Middle frontal gyrus (tissue), 1 donor: ENCODE measurements at regions not wholly inside any gene's neighbourhood (a gene's known extent, or its start where the extent isn't known, plus 50 kb on each side); places are given as distances from the start of the nearest gene placed in this dataset.

Experiments used
- DNase-seq: peaks from one replicate; pipeline ENCODE4 v3.0.0-alpha.2; 2015; ENCODE audit warnings: low spot score; ENCODE audit errors: extremely low spot score

DNA sequence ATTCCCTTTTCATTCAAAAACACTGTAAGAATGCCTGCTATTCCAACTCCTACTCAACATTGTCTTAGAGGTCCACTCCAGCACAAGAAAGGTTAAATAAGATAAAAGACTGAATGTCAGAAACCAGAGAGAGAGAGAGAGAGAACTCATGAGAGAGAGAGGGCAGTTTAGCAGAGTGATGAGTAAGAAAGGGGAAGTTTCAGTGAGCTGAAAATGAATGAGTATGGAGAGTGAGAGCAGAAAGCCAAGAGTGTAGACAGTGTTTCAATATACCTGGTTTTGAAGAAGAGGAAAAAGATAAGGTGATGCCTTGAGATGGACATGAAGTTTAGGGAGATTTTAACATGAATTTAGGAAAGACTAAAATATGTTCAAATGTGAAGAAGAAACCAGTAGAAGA, 528.0 kb upstream of the SEMA6A start:
- DNase-seq, result no peak

DNA sequence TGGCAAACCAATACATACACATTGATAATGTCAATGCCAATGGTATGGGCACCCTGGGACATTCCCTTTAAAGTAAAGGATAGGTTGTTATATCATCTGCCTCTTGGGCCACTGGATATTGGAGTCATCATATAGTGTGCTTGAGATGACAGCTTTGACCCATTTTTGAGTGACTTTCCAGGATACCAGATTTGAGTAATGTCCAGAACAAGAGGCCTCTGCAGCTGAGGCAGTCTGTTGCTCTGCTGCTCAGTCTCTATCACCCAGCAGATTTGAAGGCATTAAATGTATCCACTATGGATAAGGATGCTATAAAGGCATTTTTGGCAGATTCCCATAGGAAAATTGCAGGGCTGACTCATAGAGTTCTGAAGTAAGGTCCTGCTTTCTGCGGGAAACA, 525.6 kb upstream of the SEMA6A start:
- no peak for DNase-seq

DNA sequence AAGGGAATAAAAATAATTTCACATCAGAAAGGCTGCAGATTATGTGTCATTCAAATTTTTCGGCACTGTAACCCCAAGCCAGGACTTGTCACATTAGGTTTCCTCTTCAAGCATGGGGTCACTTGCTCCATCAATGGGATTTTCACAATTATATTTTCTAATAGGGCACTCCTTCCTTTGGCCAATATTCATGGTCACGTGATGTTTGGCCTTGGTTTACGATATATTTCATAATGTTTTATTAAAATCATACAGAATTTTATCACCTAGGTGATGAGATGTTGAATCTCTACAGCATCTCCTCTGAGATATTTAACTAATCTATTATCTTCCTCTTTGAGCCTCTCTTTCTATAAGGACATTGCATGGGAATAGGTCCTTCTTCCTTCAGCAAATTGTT, 523.5 kb upstream of the SEMA6A start:
- DNase-seq, result no peak

DNA sequence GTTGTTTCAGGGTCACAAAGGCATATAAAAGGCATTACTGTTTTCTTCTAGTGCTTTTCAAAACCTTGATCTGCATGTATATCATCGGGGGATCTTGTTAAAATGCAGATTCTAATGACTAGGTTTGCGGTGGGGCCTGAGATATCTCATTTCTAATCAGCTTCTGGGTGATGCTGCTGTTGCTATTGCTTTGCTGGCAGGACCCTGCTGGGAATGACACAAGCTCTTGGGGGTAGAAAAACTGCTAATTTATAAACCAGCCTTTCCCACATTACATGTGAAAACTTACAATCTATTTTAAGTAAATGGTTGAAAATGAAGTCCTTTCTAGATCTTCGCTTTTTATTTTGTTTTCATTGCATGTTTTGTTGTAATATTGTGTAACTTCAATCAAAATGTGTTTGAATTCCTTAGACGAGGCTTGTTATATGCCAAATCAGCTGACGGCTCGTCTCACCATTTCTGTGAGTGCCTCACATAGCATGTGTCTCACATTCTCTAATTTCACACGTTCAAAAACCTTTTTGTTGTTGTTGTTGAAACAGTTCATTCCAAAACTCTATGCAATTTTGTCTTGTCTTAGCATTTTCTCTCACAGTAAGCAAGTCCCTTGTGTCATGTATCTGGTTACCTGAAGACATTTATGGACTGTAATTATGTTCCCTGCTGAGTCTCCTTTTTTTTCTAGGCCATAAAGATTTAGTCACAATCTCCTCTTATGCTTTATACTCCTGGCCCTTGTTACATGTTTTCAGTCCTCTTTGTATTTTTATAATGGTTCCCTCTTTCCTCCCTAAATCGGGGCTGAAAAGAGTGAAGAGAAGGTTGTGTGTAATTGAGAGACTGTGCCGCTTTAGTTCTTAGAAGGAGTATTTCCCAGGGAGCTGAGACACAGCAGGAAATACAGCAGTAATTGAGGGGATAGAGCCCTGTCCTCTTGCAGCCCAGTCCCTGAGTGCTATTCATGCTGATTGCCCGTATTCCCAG, 521.0 kb upstream of the SEMA6A start:
- DNase-seq, result no peak

DNA sequence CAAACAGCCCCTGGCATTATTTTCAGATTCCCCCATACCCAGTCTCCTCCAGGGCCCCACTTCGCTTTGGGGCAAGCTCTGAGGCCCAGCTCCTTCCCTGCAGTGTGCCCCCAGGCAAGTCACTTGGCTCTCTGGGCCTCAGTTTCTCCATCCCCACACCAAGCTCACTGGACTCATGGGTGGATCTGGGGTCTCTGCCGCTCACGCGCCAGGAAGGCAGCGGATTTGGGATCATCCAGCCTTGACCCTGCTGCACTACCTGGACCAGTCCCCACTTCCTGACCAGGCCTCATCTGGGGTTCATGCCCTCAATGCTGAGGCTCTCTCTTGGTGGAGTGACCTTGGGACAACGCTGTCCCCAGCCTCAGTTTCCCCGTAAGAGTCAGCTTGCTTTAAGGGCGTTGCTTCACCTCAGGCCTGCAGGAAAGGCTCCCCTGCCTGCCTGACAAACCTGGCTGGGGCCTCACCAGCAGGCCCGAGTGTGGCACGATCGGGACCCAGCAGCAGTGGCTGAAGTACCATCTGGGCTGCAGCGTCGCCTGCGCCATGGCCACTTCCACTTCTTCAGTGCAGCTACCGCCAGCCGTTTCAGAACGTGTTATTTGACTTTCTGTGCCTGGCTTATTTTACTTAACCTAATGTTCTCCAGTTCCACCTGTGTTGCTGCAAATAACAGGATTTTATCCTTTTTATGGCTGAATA, 519.6 kb upstream of the SEMA6A start:
- no peak for DNase-seq

DNA sequence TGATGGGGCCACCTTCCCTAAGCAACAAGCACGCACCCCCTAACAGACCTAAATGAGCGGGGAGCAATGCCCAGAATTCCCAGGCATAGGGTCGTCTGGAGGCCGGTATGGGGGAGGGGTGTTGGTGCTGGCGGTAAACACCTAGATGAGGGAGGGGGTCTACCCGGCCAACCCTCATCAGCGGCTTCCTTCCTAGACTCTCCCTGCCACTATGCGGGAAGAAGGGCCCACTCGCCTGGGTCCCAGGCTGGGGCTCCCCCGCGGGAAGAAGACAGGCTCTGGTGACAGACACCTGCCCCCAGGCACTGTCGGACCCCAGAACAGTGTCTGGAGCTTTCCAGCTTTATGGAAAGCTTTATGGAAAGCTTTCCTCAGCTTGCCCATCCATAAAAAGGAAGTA, 519.0 kb upstream of the SEMA6A start:
- DNase-seq, result no peak

DNA sequence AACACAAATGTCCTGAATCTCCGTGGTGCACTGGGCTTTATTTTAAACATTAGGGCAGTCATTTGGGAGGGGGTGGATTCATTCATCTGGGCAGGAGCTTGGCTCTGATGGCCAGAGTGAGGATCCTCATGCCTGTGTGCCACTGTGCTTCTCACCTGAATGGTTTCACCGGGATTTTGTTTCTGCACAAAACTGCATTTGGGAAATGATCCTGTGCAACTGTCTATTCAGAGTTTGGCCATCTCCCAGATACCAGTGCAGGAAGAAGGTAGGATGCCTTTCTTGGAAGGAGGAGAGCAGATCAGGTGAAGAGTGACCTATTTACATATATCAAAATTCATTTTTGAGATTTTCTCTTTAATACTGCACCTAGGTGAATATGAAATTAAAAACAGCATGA, 514.4 kb upstream of the SEMA6A start:
- DNase-seq, result no peak

DNA sequence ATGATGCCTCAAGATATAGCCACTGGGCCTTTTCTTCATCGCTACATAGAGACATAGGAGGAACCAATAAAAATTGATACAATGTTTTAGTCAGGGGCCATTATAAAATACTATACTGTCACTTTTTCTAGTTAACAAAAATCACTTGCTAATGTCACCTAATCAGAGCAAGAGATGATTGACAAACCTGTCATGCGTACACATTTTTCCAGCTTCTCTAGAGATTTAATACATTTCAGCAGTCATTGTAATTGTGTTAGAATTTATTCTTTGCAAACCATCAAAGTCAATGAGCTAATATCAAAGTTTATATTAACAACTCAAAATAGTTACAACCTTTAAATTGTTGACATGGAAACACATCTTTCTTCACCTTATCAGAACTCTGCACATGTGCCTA, 513.6 kb upstream of the SEMA6A start:
- DNase-seq, result no peak

DNA sequence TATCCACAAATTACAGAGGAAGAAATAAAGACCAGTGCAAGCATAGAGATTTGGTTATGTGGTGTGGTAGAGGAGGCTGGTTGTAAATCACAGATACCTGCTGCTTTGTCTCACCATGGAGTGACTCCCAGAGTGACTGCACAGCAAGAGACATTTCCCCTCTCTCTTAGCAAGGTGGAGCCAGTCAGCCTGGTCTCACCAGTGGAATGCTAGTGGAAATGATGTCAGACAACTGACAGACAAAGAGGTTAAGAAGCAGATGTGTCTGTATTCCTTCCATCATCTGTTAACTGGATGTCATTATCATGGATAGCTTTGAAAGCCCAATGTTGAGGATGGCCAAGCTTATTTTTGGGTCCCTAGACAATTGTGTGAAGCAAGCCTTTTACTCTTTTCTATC, 509.4 kb upstream of the SEMA6A start:
- DNase-seq, result no peak

DNA sequence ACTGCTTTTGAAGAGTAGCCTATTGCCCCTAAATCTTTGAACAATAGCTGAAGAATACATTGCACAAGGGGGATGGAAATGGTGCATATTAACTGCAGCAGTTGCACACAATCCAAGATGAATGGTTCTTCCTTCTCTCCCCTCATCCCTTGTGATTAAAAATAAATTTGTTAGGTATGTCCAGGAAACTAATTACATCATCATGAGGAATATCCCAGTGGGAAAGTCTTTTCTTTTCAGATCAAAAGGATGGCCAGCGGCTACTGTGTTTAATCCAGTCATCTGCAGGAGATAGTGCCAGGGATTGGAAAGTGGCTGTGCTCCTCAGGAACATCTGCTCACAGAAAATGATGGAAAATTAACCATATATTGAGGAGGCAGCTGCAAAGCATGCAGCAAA, 508.4 kb upstream of the SEMA6A start:
- no peak for DNase-seq

DNA sequence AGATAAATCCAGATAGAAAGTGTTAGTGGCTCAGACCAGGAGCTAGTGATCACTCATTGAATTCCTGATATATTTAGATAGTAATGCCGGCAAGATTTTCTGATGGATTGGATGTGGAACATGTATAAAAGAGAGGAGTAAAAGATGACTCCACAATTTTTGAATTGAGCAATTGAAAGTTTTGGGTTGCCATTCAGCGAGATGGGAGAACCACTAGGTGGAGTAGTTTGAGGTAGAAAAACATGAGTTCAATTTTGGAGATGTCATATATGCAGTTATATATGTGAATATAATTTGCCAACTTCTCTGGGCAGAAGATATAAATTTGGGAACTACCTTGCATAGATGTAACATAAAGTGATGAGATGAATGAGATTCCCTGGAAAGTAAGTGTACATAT, 502.5 kb upstream of the SEMA6A start:
- DNase-seq, result no peak

DNA sequence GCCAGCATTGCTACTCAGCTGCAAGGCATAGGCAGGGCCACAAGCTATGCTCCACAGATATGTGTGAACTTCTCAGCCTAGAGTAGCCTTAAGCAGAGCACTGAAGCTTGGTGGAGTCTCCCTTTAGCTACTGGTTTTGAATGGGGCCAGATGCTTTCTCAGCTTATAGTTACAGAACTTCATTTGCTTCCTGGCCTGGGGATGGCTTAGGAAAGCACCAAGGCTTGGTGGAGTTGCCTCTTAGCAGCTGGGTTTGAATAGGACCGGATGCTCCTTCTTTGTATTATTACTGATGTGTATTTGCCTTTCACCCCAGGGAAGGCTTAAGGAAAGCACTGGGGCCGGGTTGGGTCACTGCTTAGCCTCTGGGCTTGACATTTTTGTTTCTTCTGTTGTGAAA, 497.8 kb upstream of the SEMA6A start:
- no peak for DNase-seq

DNA sequence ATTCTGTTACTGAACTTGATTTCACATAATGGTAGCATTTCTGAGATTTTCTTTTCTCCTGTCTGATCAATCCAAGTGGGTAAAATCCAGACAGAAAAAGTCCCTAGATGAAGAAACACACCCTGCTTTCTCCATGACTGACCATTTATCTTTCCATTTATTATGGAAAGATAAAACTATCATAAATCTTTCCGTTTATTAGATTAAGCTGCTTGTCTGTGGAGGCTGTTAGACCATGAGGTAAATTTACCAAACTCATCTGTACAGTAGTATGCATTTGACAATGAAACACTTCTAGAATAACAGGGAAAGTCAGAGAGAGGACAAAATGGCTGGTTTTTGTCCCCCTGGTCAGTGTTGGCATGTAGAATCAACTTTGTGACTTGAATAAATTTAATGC, 491.2 kb upstream of the SEMA6A start:
- no peak for DNase-seq

DNA sequence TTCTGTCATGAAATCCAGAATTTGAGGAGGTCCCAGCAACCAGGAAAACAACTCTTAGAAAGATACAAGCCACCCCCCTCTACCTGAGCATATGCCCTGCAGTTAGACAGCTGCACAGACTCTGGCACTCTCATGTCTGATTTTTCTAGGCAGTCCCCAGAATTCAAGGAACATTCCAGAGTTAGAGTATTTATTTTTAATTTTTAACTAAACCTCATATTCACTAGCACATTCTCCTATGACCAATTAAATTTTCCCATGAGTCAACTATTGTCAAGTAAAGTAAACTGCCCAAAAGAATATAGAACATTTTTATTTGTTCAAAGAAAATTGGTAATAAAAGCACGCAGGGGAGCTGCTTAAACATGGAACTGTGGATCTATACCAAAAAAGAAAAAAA, 490.5 kb upstream of the SEMA6A start:
- no peak for DNase-seq

DNA sequence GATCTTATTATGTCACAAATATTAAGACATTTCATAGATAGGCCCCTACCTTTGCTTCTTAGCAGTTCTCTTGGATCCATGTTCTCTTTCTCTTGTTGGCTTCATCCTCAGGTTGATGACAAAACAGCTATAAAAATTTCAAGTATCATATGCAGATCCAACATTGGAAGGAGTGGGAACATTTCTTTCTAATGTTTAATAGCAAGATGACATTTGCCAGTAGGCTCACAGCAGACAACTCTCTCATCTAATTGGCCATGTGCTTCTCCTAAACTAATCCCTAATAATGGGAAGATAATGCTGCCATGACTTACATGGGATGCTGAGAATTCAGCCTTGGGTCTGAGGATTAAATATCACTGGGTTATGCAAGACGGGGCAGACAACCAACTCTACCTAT, 485.5 kb upstream of the SEMA6A start:
- no peak for DNase-seq

DNA sequence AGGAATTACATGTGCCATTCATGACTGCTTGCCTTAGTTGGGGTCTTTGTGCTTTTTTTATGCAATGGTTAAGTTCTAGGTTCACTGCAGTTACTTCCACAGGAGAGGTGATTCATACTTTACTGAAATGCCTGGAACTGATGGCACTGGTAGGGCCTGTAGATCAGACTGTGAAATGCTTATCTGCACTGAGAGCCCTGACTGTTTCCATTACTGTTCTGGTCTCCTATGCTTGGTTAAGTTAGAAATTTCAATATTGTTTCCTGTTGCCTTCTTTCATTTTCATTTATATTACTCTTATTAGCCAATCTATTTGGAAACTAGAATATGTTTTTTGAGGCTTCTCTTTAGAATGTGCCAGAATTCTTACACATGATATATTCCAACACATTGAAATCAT, 484.1 kb upstream of the SEMA6A start:
- no peak for DNase-seq

DNA sequence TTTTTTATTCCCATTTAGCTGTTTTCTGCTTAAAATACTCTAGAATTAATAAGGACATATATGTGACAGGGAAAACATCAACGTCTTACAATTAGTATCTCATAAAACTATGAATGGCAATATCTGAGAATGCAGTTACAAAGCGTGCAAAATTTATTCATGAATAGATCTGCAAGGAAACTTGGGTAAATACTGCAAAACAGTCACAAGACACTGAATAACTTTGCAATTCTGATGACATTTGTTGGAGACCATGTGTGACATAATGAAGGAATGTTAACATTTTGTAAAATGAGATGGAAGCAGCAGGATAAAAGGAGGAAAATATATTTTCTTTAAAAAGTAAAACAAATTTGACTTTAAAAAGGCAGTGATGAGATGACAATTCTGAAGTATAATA, 480.9 kb upstream of the SEMA6A start:
- DNase-seq, result no peak

DNA sequence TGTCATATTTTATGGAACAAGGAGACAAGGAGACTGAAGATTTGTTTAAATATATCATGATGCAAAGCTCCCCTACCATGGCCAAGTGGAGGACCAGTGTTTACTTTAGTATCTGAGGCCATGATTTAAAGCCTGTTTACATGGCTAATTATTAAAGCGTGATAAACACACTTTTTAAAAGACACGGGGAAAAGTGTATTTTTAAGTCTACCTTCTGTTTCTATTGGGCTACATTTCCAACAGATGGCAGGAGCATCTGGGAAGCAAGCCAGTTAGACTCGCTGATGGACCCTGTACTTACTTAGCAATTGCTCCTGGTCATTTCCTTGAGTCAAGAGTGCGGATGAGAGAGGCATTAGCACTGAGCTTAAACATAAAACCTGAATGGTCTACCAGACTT, 480.3 kb upstream of the SEMA6A start:
- DNase-seq, result no peak

DNA sequence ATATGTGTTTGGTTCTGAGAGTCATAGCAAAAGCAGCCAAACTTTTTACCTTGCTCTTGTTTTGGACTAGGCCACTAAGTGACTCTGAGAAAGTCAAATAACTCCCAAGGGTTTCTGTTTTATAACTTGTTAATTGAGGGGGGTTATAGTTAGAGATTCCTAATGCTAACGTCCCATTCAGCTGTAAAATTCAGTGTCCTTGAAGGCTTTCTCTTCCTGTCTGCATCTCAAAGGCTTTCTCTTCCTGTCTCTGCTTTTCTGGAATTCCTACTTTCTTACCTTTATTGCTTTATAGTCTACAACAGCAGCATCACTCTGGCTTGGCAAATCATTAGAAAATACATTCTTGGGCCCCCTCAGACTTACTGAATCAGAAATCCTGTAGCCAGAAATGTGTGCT, 479.5 kb upstream of the SEMA6A start:
- no peak for DNase-seq

DNA sequence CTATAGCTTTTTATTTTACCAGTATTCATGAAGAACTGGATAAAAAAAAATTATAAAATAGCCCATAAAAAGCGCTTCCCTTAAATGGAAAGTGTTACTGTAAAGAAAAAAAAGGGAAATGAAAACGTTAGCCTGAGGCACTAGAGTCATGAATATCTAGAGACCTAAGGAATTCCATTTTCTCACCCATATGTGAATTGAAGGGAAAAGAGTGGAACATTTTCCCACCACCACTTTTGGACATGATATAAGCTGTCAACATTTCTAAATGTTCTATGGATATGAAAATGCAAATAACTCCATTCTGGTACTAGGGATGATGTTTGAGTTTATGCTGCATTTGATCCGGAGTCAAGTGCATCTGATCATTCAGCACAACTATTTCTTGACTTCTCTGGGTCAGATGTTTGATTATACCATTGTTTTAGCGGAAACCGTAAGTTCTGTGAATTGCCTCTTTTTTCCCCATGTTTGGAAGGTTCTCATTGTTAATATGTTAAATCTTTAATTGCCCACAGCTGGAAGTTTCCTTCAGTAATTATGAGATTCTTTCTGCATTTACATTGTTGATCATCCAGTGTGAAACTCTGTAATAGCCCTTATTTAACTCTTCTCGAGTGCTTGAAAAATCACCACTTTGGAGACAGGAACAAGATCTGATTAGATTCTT, 467.4 kb upstream of the SEMA6A start:
- no peak for DNase-seq

DNA sequence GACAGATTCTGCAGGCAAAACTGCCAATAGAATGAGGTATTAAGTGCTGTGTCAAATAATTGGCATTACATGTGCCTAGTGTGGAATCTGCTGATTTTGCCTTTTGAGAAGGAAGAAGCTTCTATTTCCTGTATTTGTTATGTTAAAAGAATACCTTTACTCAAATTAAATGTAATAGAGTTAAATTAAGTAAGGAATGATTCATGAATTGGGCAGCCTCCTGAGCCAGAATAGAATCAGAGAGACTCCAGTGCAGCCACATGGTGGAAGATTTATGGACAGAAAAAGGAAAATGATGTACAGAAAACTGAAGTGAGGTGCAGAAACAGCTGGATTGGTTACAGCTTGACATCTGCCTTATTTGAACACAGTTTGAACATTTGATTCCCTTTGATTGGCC, 464.4 kb upstream of the SEMA6A start:
- DNase-seq, result no peak

DNA sequence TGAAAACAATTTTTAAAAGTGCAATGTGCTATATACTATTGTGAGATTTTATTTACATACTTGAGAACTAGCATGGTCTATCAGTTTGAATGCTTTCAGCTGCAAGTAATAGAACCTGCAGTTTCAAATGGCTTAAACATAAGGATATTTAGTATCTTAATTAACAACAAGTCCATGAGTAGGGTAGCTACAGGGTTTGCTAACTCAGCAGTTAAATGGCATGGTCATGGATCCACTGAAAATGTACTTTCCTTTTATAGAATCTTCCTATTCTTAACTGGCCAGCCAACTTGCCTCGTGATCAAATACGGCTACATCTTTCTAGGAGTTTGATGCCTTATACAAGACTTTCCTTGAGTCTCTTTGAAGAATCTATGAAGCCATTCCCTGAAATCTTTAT, 452.8 kb upstream of the SEMA6A start:
- DNase-seq, result no peak
